Esophagus mucosa (tissue), 1 donor: ENCODE measurements at regions not wholly inside any gene's neighbourhood (a gene's known extent, or its start where the extent isn't known, plus 50 kb on each side); places are given as distances from the start of the nearest gene placed in this dataset.
"Not testable (repeated sequence)": the region's sequence is repeated elsewhere in the genome, so short reads cannot be mapped to it uniquely, and the experiment has no call there.

Source experiments
- ATAC-seq: fragments of 200-7000 bp; cut with Tn5 transposase; one replicate; pipeline ENCODE4 v1.9.1; 2020
- donor health status: DM: yes; HTN: yes; CAD: no.

GRCh38 chr4:184335520-184335919 is 117.8 kb upstream of the ENPP6 start:
- no peak for ATAC-seq

GRCh38 chr4:184333446-184333845 is 115.8 kb upstream of the ENPP6 start:
- ATAC-seq: not testable (repeated sequence)

GRCh38 chr4:184331268-184331995 is 113.8 kb upstream of the ENPP6 start:
- peak; percentile 75 for ATAC-seq

- ATAC-seq: not testable (repeated sequence)
These were observed 112.9 kb upstream of the ENPP6 start for GRCh38 chr4:184330517-184331094.

- peak; percentile 45 for ATAC-seq
These were observed 112.2 kb upstream of the ENPP6 start for GRCh38 chr4:184329659-184330400.

- peak; percentile 38 for ATAC-seq
These were observed 111.6 kb upstream of the ENPP6 start for GRCh38 chr4:184329235-184329634.

- peak; percentile 95 for ATAC-seq
These were observed 110.5 kb upstream of the ENPP6 start for GRCh38 chr4:184328022-184328736.

- no peak for ATAC-seq
These were observed 107.3 kb upstream of the ENPP6 start for GRCh38 chr4:184324939-184325477.

- ATAC-seq: peak; percentile 49
These were observed 104.8 kb upstream of the ENPP6 start for GRCh38 chr4:184322328-184323025.

GRCh38 chr4:184320631-184321030 is 103.0 kb upstream of the ENPP6 start:
- no peak for ATAC-seq

- no peak for ATAC-seq
These were observed 101.2 kb upstream of the ENPP6 start for GRCh38 chr4:184318852-184319251.

GRCh38 chr4:184317234-184317918 is 99.7 kb upstream of the ENPP6 start:
- no peak for ATAC-seq

- no peak for ATAC-seq
These were observed 99.1 kb upstream of the ENPP6 start for GRCh38 chr4:184316821-184317220.

GRCh38 chr4:184315675-184316359 is 98.1 kb upstream of the ENPP6 start:
- no peak for ATAC-seq

GRCh38 chr4:184313702-184314659 is 96.3 kb upstream of the ENPP6 start:
- ATAC-seq: no peak

GRCh38 chr4:184313058-184313581 is 95.4 kb upstream of the ENPP6 start:
- ATAC-seq: no peak

GRCh38 chr4:184312126-184312525 is 94.5 kb upstream of the ENPP6 start:
- no peak for ATAC-seq

GRCh38 chr4:184310881-184311709 is 93.4 kb upstream of the ENPP6 start:
- no peak for ATAC-seq
